ENCODE measurements at regions not wholly inside any gene's neighbourhood (a gene's known extent, or its start where the extent isn't known, plus 50 kb on each side); places are given as distances from the start of the nearest gene placed in this dataset.
A peak's percentile ranks its signal among the peaks of the same experiment; 100 is the strongest.
"Not testable (repeated sequence)": the region's sequence is repeated elsewhere in the genome, so short reads cannot be mapped to it uniquely, and the experiment has no call there.

DNA sequence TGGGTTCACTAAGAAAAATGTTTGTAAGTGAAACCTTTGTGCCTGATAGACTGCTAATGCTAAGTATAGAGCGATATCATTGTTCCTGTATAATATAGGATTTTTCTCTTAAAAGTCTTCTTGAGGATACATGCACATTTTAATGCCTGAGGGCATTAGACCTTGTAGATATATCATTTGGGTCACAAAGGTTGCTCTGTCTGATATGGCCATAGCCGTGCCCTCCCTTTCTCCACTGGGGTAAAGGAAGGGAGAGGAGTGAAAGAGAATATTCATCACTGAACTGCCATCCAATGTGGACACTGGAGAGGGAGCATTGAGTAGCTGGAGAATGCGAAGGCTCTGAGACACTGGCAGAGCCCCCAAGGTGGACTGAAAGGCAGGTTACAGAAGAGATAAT, 442.2 kb upstream of the SPTLC3 start:
- H3K4me3 ChIP-seq: no peak overlapping the region
- H3K36me3 ChIP-seq: no peaks in the 10 kb centered on the region
- H3K27me3 ChIP-seq: no peaks in the 10 kb centered on the region
- no peak for DNase-seq
- H3K9me3 ChIP-seq: no peaks in the 10 kb centered on the region

DNA sequence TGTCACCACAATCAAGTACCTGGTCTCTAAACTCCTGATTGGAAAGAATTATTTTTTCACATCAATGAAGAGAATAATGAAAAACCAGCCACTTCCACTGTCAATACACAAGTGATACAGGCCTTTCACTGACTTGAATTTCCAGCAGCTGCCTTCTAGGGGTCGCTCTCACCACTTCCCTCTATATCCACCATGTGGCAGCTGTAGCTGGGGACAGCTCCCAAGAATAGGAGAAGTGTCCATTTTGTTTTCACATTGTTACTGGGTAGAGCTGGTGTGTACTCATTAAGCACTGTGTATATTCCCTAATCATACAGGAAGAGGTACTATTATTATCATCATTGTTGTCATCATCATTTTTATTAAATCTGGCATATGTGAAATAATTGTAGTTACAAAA, 438.4 kb upstream of the SPTLC3 start:
- H3K9me3 ChIP-seq: no peaks in the 10 kb centered on the region
- H3K4me3 ChIP-seq: no peak overlapping the region
- no peaks in the 10 kb centered on the region for H3K36me3 ChIP-seq
- peak; percentile 22 for DNase-seq
- no peaks in the 10 kb centered on the region for H3K27me3 ChIP-seq

DNA sequence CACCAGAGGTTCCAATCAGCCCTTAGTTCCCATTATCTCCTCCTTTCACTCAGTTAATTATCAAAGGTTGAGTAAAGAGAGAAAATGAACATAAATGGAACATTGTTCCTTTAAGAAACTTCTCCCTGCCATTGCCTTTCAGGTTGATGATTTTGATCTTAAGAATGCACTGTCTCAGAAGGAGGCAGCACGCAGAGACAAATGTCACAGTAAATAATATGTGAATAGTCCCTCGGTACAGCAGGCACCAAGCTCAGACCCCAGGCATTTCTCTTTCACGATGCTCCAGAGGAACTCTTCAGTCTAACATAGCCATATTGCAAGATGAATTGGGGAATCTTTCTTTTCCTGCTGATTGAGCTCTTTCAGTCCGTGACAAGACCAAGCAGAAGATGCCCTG, 435.3 kb upstream of the SPTLC3 start:
- no peaks in the 10 kb centered on the region for H3K36me3 ChIP-seq
- H3K27me3 ChIP-seq: no peaks in the 10 kb centered on the region
- H3K4me3 ChIP-seq: no peak overlapping the region
- DNase-seq: no peak
- no peaks in the 10 kb centered on the region for H3K9me3 ChIP-seq

GRCh38 chr20:12575352-12576095, 433.2 kb upstream of the SPTLC3 start:
- Histone ChIP-seq H3K9me3 (no peaks in the 10 kb centered on the region), H3K36me3 (no peaks in the 10 kb centered on the region), H3K27me3 (no peaks in the 10 kb centered on the region), H3K4me3 (no peak overlapping the region)
- DNase-seq: peak; percentile 74

DNA sequence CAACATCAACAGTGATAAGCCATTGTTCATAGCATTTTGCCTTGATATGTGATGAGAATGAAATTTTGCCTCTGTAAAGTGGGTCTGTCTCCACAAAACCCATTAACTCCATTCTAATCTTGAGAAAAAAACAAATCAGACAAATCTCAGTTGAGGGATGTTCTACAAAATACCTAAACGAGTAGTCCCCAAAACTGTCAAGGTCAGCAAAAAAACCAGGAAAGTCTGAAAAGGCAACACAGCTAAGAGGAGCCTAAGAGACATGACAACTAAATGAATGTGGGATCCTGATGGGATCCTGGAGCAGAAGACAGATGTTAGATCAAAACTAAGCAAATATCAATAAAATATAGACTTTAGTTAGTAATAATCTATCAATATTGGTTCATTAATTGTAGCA, 431.6 kb upstream of the SPTLC3 start:
- no peaks in the 10 kb centered on the region for H3K27me3 ChIP-seq
- no peaks in the 10 kb centered on the region for H3K9me3 ChIP-seq
- H3K36me3 ChIP-seq: no peaks in the 10 kb centered on the region
- DNase-seq: no peak
- H3K4me3 ChIP-seq: no peak overlapping the region

DNA sequence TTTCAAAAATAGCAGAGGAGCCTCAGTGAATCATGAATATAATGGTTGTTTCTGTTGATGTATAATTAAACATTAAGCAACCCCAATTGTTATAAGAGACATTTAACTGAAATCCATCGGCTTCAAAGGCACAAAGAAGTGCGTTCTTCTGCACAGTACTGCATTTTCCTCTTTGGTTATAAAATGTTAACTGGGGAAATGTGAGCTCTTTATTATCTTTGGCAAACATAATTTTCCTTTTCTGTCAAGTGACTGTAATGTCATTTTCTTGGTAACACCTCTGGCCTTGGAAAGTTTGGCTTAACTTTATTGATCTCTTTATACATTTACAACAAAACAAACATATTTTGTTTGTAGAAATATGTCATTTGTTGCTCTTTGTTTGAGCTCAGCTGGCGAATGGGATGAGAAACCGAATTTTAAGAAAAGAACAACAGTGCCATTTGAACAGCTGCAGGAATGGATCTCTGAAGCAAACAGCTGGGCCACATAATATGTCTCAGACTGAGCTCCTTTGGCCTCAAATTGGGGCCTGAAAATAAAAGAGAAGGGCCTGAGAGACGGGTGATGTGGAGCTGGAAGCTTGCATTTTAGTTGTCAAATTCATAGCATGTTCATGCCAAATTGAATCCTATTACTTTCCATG, 427.0 kb upstream of the SPTLC3 start:
- Histone ChIP-seq H3K9me3 (no peaks in the 10 kb centered on the region), H3K27me3 (no peaks in the 10 kb centered on the region), H3K4me3 (no peak overlapping the region), H3K36me3 (no peaks in the 10 kb centered on the region)
- DNase-seq: no peak

- not testable (repeated sequence) for H3K4me3 ChIP-seq, H3K9me3 ChIP-seq, H3K36me3 ChIP-seq, H3K27me3 ChIP-seq, DNase-seq
Observed at GRCh38 chr20:12582710-12583109, 426.1 kb upstream of the SPTLC3 start.

DNA sequence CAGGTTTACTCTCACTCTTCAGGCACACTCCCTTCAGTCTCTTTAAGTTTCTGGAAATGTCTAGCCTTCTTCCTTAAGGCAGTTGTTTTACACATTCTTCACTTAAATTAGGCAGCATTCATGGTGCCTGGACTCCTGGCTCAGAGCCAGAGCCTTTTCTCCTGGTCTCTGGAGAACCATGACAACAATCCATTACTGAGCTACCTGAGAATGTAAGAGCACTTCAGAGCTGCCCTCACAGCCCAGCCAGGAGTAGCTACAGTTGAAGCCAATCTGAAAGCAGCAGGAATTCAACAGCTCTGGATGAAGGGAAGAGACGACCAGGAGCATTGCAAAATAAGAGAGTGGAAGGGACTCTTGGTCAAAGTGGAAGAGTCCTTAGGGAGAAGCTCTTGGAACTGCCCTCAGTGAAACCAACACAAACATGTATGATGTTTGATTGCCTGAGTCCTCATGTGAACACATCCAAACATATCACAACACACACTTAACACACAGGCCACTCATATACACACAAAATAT, 416.8 kb upstream of the SPTLC3 start:
- Histone ChIP-seq H3K9me3 (no peaks in the 10 kb centered on the region), H3K4me3 (no peak overlapping the region), H3K27me3 (no peaks in the 10 kb centered on the region), H3K36me3 (no peaks in the 10 kb centered on the region)
- DNase-seq: no peak

- H3K27me3 ChIP-seq: no peaks in the 10 kb centered on the region
- H3K4me3 ChIP-seq: no peak overlapping the region
- H3K9me3 ChIP-seq: no peaks in the 10 kb centered on the region
- no peaks in the 10 kb centered on the region for H3K36me3 ChIP-seq
- no peak for DNase-seq
Observed at GRCh38 chr20:12592756-12593155, 416.0 kb upstream of the SPTLC3 start.

GRCh38 chr20:12593342-12593873, 415.4 kb upstream of the SPTLC3 start:
- Histone ChIP-seq H3K36me3 (no peaks in the 10 kb centered on the region), H3K9me3 (no peaks in the 10 kb centered on the region), H3K4me3 (no peak overlapping the region), H3K27me3 (no peaks in the 10 kb centered on the region)
- DNase-seq: no peak

DNA sequence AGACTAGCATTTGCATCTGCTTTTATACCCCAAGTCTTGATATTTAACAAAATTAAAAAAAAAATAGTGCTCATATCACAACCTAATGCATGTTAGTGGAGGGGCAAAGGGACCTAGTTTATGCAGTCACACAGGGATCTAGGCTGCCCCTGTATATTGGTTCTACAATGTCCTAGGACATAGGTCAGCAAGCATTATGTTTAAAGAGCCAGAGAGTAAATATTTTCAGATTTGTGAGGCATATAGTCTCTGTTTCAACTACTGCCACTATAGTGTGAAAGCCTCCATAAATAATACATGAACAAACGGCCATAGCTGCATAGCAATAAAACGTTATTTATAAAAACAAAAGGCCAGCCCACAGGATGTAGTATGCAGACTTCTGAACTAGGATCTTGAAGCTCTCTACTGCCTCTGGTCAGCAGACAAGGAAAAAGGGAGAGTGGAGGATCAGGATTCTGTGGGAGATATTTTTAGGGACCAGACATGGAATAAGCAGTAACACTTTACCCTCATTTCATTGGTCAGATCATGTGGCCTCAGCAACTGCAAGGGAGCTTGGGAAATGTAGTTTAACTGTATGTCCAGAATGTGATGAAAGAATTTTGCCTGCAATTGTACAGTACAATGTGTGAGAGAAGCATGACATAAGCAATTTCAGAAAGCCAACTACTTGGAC, 414.2 kb upstream of the SPTLC3 start:
- H3K4me3 ChIP-seq: no peak overlapping the region
- no peaks in the 10 kb centered on the region for H3K36me3 ChIP-seq
- DNase-seq: no peak
- no peaks in the 10 kb centered on the region for H3K9me3 ChIP-seq
- H3K27me3 ChIP-seq: no peaks in the 10 kb centered on the region

GRCh38 chr20:12595841-12596240, 412.9 kb upstream of the SPTLC3 start:
- H3K27me3 ChIP-seq: no peaks in the 10 kb centered on the region
- no peaks in the 10 kb centered on the region for H3K9me3 ChIP-seq

DNA sequence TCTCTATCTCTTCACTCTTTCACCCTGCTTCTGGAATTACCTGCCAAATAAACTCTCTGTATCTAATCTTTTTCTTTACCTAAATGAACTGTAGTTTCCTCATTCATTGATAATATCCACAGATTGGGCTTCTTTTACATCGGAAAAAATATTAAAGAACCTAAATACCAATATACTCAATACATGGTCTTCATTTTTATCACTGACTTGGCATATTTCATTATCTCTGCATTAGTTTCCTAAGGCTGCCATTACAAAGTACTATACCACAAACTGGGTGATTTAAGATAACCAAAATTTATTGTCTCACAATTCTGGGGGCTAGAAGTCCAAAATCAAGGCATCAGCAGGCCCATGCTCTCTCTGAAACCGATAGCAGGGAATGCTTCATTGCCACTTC, 411.9 kb upstream of the SPTLC3 start:
- no peak for DNase-seq
- no peaks in the 10 kb centered on the region for H3K36me3 ChIP-seq
- H3K9me3 ChIP-seq: no peaks in the 10 kb centered on the region
- H3K4me3 ChIP-seq: no peak overlapping the region
- no peaks in the 10 kb centered on the region for H3K27me3 ChIP-seq

More at GRCh38 chr20:12595841-12596240, 412.9 kb upstream of the SPTLC3 start:
- Histone ChIP-seq H3K4me3 (no peak overlapping the region), H3K36me3 (no peaks in the 10 kb centered on the region)
- DNase-seq: no peak

GRCh38 chr20:12597551-12597950, 411.2 kb upstream of the SPTLC3 start:
- H3K36me3 ChIP-seq: no peaks in the 10 kb centered on the region
- H3K9me3 ChIP-seq: no peaks in the 10 kb centered on the region
- no peak overlapping the region for H3K4me3 ChIP-seq
- no peak for DNase-seq
- no peaks in the 10 kb centered on the region for H3K27me3 ChIP-seq

GRCh38 chr20:12598894-12599293, 409.9 kb upstream of the SPTLC3 start:
- Histone ChIP-seq H3K36me3 (no peaks in the 10 kb centered on the region), H3K27me3 (no peaks in the 10 kb centered on the region), H3K9me3 (no peaks in the 10 kb centered on the region), H3K4me3 (no peak overlapping the region)
- DNase-seq: no peak

DNA sequence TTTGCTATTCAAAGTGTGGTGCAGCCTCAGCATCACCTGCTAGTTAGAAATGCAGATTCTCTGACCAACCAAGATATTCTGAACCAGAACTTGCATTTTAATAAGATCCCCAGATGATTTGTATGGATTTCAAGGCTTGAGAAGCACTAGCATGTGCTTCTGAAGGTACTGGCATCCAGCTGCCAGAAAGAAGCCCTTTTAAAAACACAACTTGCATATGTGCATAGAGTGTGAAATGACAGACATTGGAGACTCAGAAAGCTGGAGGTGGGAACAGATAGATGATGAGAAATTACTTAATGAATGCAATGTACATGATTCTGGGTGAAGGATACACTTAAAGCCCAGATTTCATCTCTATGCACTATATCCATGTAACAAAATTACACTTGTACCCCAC, 409.3 kb upstream of the SPTLC3 start:
- Histone ChIP-seq H3K9me3 (no peaks in the 10 kb centered on the region), H3K27me3 (no peaks in the 10 kb centered on the region), H3K4me3 (no peak overlapping the region), H3K36me3 (no peaks in the 10 kb centered on the region)
- DNase-seq: no peak

GRCh38 chr20:12605751-12606150, 403.0 kb upstream of the SPTLC3 start:
- no peaks in the 10 kb centered on the region for H3K36me3 ChIP-seq
- no peaks in the 10 kb centered on the region for H3K27me3 ChIP-seq
- no peak overlapping the region for H3K4me3 ChIP-seq
- DNase-seq: no peak
- H3K9me3 ChIP-seq: no peaks in the 10 kb centered on the region

All from MG63 (cell line).